ENCODE measurements at regions not wholly inside any gene's neighbourhood (a gene's known extent, or its start where the extent isn't known, plus 50 kb on each side); places are given as distances from the start of the nearest gene placed in this dataset.
"Not testable (repeated sequence)": the region's sequence is repeated elsewhere in the genome, so short reads cannot be mapped to it uniquely, and the experiment has no call there.

GRCh38 chr21:17238468-17238867 lies 274.4 kb upstream of the CXADR start:
- DNase-seq, result no peak

- no peak for DNase-seq
These were observed 262.0 kb upstream of the CXADR start for GRCh38 chr21:17250778-17251241.

- DNase-seq, result no peak
These were observed 255.1 kb upstream of the CXADR start for GRCh38 chr21:17257784-17258183.

GRCh38 chr21:17264182-17264581 lies 248.7 kb upstream of the CXADR start:
- no peak for DNase-seq

- no peak for DNase-seq
These were observed 243.1 kb upstream of the CXADR start for GRCh38 chr21:17269760-17270159.

GRCh38 chr21:17270229-17270628 lies 242.6 kb upstream of the CXADR start:
- DNase-seq, result peak; percentile 34

- no peak for DNase-seq
These were observed 233.2 kb upstream of the CXADR start for GRCh38 chr21:17279663-17280062.

GRCh38 chr21:17293016-17293562 lies 219.8 kb upstream of the CXADR start:
- DNase-seq, result not testable (repeated sequence)

- no peak for DNase-seq
These were observed 216.8 kb upstream of the CXADR start for GRCh38 chr21:17295997-17296396.

- DNase-seq, result not testable (repeated sequence)
These were observed 213.3 kb upstream of the CXADR start for GRCh38 chr21:17299576-17299975.

GRCh38 chr21:17327715-17328114 lies 185.1 kb upstream of the CXADR start:
- DNase-seq, result not testable (repeated sequence)

GRCh38 chr21:17334484-17334883 lies 178.4 kb upstream of the CXADR start:
- no peak for DNase-seq

GRCh38 chr21:17340081-17340480 lies 172.8 kb upstream of the CXADR start:
- no peak for DNase-seq

- no peak for DNase-seq
These were observed 169.8 kb upstream of the CXADR start for GRCh38 chr21:17343055-17343454.

GRCh38 chr21:17348357-17348756 lies 164.5 kb upstream of the CXADR start:
- DNase-seq, result no peak

- DNase-seq, result no peak
These were observed 164.0 kb upstream of the CXADR start for GRCh38 chr21:17348849-17349248.

- no peak for DNase-seq
These were observed 161.1 kb upstream of the CXADR start for GRCh38 chr21:17351766-17352165.

- no peak for DNase-seq
These were observed 159.7 kb upstream of the CXADR start for GRCh38 chr21:17352996-17353655.

GRCh38 chr21:17359781-17360180 lies 153.1 kb upstream of the CXADR start:
- DNase-seq, result no peak

GRCh38 chr21:17368748-17369363 lies 144.0 kb upstream of the CXADR start:
- no peak for DNase-seq

- no peak for DNase-seq
These were observed 142.6 kb upstream of the CXADR start for GRCh38 chr21:17370263-17370662.

- DNase-seq, result peak; percentile 41
These were observed 141.9 kb upstream of the CXADR start for GRCh38 chr21:17370916-17371315.

GRCh38 chr21:17371450-17371849 lies 141.4 kb upstream of the CXADR start:
- DNase-seq, result peak; percentile 44

- DNase-seq, result no peak
These were observed 140.6 kb upstream of the CXADR start for GRCh38 chr21:17372200-17372599.
